Activated CD8-positive, alpha-beta T cell treated with anti-CD3 and anti-CD28 coated beads for 36 hours (primary cell): ENCODE measurements at regions not wholly inside any gene's neighbourhood (a gene's known extent, or its start where the extent isn't known, plus 50 kb on each side); places are given as distances from the start of the nearest gene placed in this dataset.

Experiments
- ATAC-seq: fragments of 200-7000 bp; cut with Tn5 transposase; one replicate; pipeline ENCODE4 v1.10.0; 2021; ENCODE audit warnings: mild to moderate bottlenecking, moderate library complexity
- CTCF ChIA-PET: fragments of 350-600 bp; sonication (Branson Sonifier 250); formaldehyde crosslinking; loops from one replicate; lab custom pipeline; 2021; ENCODE audit warnings: antibody characterized with exemption; lab: Charles Lee
- POLR2A ChIA-PET: fragments of 350-600 bp; sonication (Branson Sonifier 250); formaldehyde crosslinking; loops from one replicate; lab custom pipeline; 2021; ENCODE audit warnings: antibody characterized with exemption; lab: Charles Lee
- DNase-seq: peaks from one replicate; pipeline ENCODE4 v3.0.0-alpha.2; 2020
- H3K27ac Mint-ChIP-seq: one replicate; pipeline ENCODE4 v1.8.0; 2021; ENCODE audit warnings: mild to moderate bottlenecking, mixed read lengths
- H3K27me3 Mint-ChIP-seq: one replicate; pipeline ENCODE4 v1.8.0; 2021; ENCODE audit warnings: mixed read lengths
- H3K36me3 Mint-ChIP-seq: one replicate; pipeline ENCODE4 v1.8.0; 2021; ENCODE audit warnings: low read depth, mixed read lengths
- H3K4me1 Mint-ChIP-seq: one replicate; pipeline ENCODE4 v1.8.0; 2021; ENCODE audit warnings: low read depth, mixed read lengths
- H3K4me3 Mint-ChIP-seq: one replicate; pipeline ENCODE4 v1.8.0; 2021; ENCODE audit warnings: mild to moderate bottlenecking, moderate library complexity, mixed read lengths
- H3K9me3 Mint-ChIP-seq: one replicate; pipeline ENCODE4 v1.8.0; 2021; ENCODE audit warnings: mixed read lengths
- CTCF ChIP-seq: fragments of 200-600 bp; IDR thresholded peaks from one replicate; pipeline ENCODE4 v1.8.0; 2022; ENCODE audit warnings: antibody characterized with exemption, mild to moderate bottlenecking
- intact Hi-C: fragments of 100-400 bp; cut with micrococcal nuclease; formaldehyde crosslinking; loops from one replicate; pipeline ENCODE4 v1.10.0; 2022

DNA sequence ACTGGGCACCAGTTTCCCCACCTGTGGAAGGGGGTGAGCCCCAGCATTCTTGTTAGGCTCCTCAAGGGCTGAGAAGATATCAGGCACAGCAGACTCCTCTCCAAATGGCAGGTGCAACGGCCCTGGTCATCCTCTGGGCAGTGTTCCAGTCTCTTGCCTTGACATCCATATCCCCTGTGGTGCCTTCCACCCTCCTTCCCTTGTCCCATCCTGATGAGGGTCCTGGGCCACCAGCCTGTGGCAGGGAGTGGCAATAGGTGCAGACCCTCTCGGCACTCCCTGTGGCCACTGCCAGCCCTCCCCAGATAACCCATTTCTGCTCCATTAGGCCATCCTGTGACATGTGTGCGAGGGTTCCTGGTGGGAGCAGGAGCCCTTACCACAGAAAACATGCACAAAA is 78.8 kb upstream of the NECTIN1 start:
- CTCF ChIA-PET = no interaction called here
- H3K36me3 Mint-ChIP-seq = no peaks in the 10 kb centered on the region

GRCh38 chr11:119807402-119807801 is 78.4 kb upstream of the NECTIN1 start:
- ATAC-seq (no peak), DNase-seq (no peak)
- CTCF ChIA-PET = no interaction called here
- Mint-ChIP-seq H3K36me3 (no peaks in the 10 kb centered on the region), H3K4me3 (no peak overlapping the region), H3K9me3 (no peaks in the 10 kb centered on the region), H3K4me1 (no peaks in the 10 kb centered on the region), H3K27ac (no peak overlapping the region), H3K27me3 (peaks cover 3% of the 10 kb centered on the region)
- no peak for TF ChIP-seq CTCF
- POLR2A ChIA-PET = no interaction called here
- intact Hi-C loops = no loop called here

More for the DNA sequence above, 78.8 kb upstream of the NECTIN1 start:
- DNase-seq (no peak), ATAC-seq (no peak)
- peaks cover 3% of the 10 kb centered on the region for H3K27me3 Mint-ChIP-seq
- TF ChIP-seq CTCF = no peak
- H3K4me1 Mint-ChIP-seq = no peaks in the 10 kb centered on the region
- no peak overlapping the region for H3K27ac Mint-ChIP-seq
- no peaks in the 10 kb centered on the region for H3K9me3 Mint-ChIP-seq
- POLR2A ChIA-PET = no interaction called here
- H3K4me3 Mint-ChIP-seq = no peak overlapping the region
- intact Hi-C loops = no loop called here

- intact Hi-C loops = no loop called here
- no peak for ATAC-seq
- no peak overlapping the region for H3K4me3 Mint-ChIP-seq
- H3K4me1 Mint-ChIP-seq = no peaks in the 10 kb centered on the region
- H3K36me3 Mint-ChIP-seq = no peaks in the 10 kb centered on the region
- POLR2A ChIA-PET = no interaction called here
- CTCF ChIA-PET = no interaction called here
- DNase-seq = no peak
- no peak for TF ChIP-seq CTCF
- peaks cover 5% of the 10 kb centered on the region for H3K27me3 Mint-ChIP-seq
- no peaks in the 10 kb centered on the region for H3K9me3 Mint-ChIP-seq
- no peak overlapping the region for H3K27ac Mint-ChIP-seq
Measured at GRCh38 chr11:119806064-119806915, 77.3 kb upstream of the NECTIN1 start.

- peaks cover 5% of the 10 kb centered on the region for H3K27me3 Mint-ChIP-seq
- ATAC-seq (no peak), DNase-seq (no peak)
- POLR2A ChIA-PET = interaction anchor here (0.8 kb wide), 1 partner anchor 167 kb away, joined by 5 read pairs; no protein-coding TSS in a partner anchor
- TF ChIP-seq CTCF = no peak
- H3K36me3 Mint-ChIP-seq = no peaks in the 10 kb centered on the region
- H3K4me1 Mint-ChIP-seq = no peaks in the 10 kb centered on the region
- H3K9me3 Mint-ChIP-seq = no peaks in the 10 kb centered on the region
- no peak overlapping the region for H3K4me3 Mint-ChIP-seq
- no peak overlapping the region for H3K27ac Mint-ChIP-seq
- intact Hi-C loops = no loop called here
- CTCF ChIA-PET = interaction anchor here (1.4 kb wide), 1 partner anchor 497 kb away, joined by 3 read pairs; no protein-coding TSS in a partner anchor
Measured at GRCh38 chr11:119805663-119806062, 76.7 kb upstream of the NECTIN1 start.

DNA sequence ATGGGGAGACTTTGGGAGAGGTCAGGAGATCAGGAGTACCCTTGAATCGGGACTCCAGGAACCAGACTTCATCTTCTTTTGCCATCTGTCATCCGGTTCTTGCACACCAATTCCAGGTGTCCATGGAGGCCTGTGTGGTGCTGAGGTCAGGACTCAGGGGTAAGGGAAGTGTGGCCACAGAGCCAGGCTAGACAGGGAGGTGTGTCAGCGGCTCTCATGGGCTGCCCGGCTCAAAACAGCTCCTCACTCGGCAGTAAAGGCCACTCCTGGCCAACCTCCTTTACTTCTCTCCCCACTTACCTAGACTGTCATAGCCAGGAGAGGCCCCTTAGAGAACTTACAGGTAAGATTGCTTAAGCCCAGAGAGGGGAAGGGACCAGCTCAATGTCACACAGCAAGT is 75.7 kb upstream of the NECTIN1 start:
- no peak for ATAC-seq
- Mint-ChIP-seq H3K27ac (no peak overlapping the region), H3K27me3 (peaks cover 5% of the 10 kb centered on the region), H3K9me3 (no peaks in the 10 kb centered on the region), H3K4me3 (no peak overlapping the region), H3K4me1 (no peaks in the 10 kb centered on the region), H3K36me3 (no peaks in the 10 kb centered on the region)
- ChIA-PET CTCF (interaction anchor here (1.4 kb wide), 1 partner anchor 498 kb away, joined by 3 read pairs; no protein-coding TSS in a partner anchor), POLR2A (interaction anchor here (0.8 kb wide), 1 partner anchor 168 kb away, joined by 5 read pairs; no protein-coding TSS in a partner anchor)
- DNase-seq = no peak
- intact Hi-C loops = no loop called here
- TF ChIP-seq CTCF = no peak
